ENCODE measurements at regions not wholly inside any gene's neighbourhood (a gene's known extent, or its start where the extent isn't known, plus 50 kb on each side); places are given as distances from the start of the nearest gene placed in this dataset.

GRCh38 chr2:105468582-105469042 lies 69.8 kb upstream of the FHL2 start:
- no peak overlapping the region for H3K4me3 ChIP-seq (ENCODE audit: low read depth, low read length)
- H2BK120ac ChIP-seq (ENCODE audit: insufficient read depth, low read length, poor library complexity), result no peak overlapping the region
- H3K4me2 ChIP-seq (ENCODE audit: low read length), result no peak overlapping the region
- no peak overlapping the region for H2AK5ac ChIP-seq (ENCODE audit: low read length)
- no peak overlapping the region for H3K14ac ChIP-seq (ENCODE audit: low read length)
- no peak overlapping the region for H3K18ac ChIP-seq (ENCODE audit: low read length)
- no peak overlapping the region for H4K12ac ChIP-seq (ENCODE audit: low read depth, low read length)
- no peaks in the 10 kb centered on the region for H3K36me3 ChIP-seq (ENCODE audit: control insufficient read depth in 1 of 2, insufficient read depth in 2 of 2, low read length in 2 of 2)
- H3K9ac ChIP-seq (ENCODE audit: low read length), result no peak overlapping the region
- no peaks in the 10 kb centered on the region for H3K27me3 ChIP-seq (ENCODE audit: insufficient read depth, low read length)
- no peaks in the 10 kb centered on the region for H3K79me1 ChIP-seq (ENCODE audit: low read length)
- H4K91ac ChIP-seq (ENCODE audit: low read depth, low read length), result no peak overlapping the region
- no peak overlapping the region for H3K27ac ChIP-seq (ENCODE audit: low read depth, low read length)
- H4K8ac ChIP-seq (ENCODE audit: low read depth, low read length), result no peak overlapping the region
- no peaks in the 10 kb centered on the region for H3K9me3 ChIP-seq (ENCODE audit: insufficient read depth, low read depth, low read length)
- DNase-seq, result no peak
- no peak overlapping the region for H2BK12ac ChIP-seq (ENCODE audit: low read length)
- H3K79me2 ChIP-seq (ENCODE audit: control insufficient read depth, insufficient read depth, low read length, poor library complexity), result no peaks in the 10 kb centered on the region
- H2BK5ac ChIP-seq (ENCODE audit: low read depth, low read length, poor library complexity), result no peak overlapping the region
- WGBS (ENCODE audit: extremely low coverage, insufficient coverage, insufficient read length), result no CpG with 5 or more reads among the region's 8 CpGs
- H3K4me1 ChIP-seq (ENCODE audit: control insufficient read depth in 1 of 2, insufficient read depth in 2 of 2, low read length in 2 of 2), result peaks cover 3 to 4% of the 10 kb centered on the region in 2 experiments
- H3K23ac ChIP-seq (ENCODE audit: low read length), result no peak overlapping the region
- H3K4ac ChIP-seq (ENCODE audit: low read depth, low read length), result no peak overlapping the region
- H2AFZ ChIP-seq (ENCODE audit: insufficient read depth, low read length, poor library complexity), result no peak overlapping the region

DNA sequence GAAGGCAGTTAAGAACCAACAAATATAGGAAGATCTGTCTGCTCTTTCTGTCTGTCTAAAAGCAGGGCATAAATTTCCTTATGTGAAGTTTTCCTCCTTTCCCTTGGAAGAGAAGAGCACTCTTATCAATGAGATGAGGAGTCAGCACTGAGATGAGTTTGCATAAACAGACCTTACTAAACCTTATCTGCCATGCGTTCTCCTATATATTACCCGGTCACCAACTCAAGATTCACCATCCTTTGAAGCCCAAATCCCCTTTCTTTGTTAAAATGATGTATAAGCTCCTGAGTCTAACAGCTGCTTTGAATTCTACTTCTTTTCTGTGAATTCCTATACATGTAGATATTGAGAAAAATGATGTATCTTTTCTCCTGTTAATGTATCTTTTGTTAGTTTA lies 65.5 kb upstream of the FHL2 start:
- Histone ChIP-seq H4K91ac (ENCODE audit: low read depth, low read length) (no peak overlapping the region), H4K12ac (ENCODE audit: low read depth, low read length) (no peak overlapping the region), H2BK12ac (ENCODE audit: low read length) (no peak overlapping the region), H3K79me2 (ENCODE audit: control insufficient read depth, insufficient read depth, low read length, poor library complexity) (no peaks in the 10 kb centered on the region), H3K9ac (ENCODE audit: low read length) (no peak overlapping the region), H2AK5ac (ENCODE audit: low read length) (no peak overlapping the region), H3K18ac (ENCODE audit: low read length) (no peak overlapping the region), H3K4me1 (ENCODE audit: control insufficient read depth in 1 of 2, insufficient read depth in 2 of 2, low read length in 2 of 2) (peaks cover 3 to 4% of the 10 kb centered on the region in 2 experiments), H3K27ac (ENCODE audit: low read depth, low read length) (no peak overlapping the region), H3K4me3 (ENCODE audit: low read depth, low read length) (no peak overlapping the region), H3K23ac (ENCODE audit: low read length) (no peak overlapping the region), H2BK120ac (ENCODE audit: insufficient read depth, low read length, poor library complexity) (no peak overlapping the region), H2BK5ac (ENCODE audit: low read depth, low read length, poor library complexity) (no peak overlapping the region), H4K8ac (ENCODE audit: low read depth, low read length) (no peak overlapping the region), H3K14ac (ENCODE audit: low read length) (no peak overlapping the region), H3K36me3 (ENCODE audit: control insufficient read depth in 1 of 2, insufficient read depth in 2 of 2, low read length in 2 of 2) (no peaks in the 10 kb centered on the region), H3K9me3 (ENCODE audit: insufficient read depth, low read depth, low read length) (no peaks in the 10 kb centered on the region), H3K4me2 (ENCODE audit: low read length) (no peak overlapping the region), H3K27me3 (ENCODE audit: insufficient read depth, low read length) (no peaks in the 10 kb centered on the region), H3K4ac (ENCODE audit: low read depth, low read length) (no peak overlapping the region), H2AFZ (ENCODE audit: insufficient read depth, low read length, poor library complexity) (no peak overlapping the region), H3K79me1 (ENCODE audit: low read length) (no peaks in the 10 kb centered on the region)
- no CpG with 5 or more reads among the region's 2 CpGs for WGBS (ENCODE audit: extremely low coverage, insufficient coverage, insufficient read length)
- no peak for DNase-seq

DNA sequence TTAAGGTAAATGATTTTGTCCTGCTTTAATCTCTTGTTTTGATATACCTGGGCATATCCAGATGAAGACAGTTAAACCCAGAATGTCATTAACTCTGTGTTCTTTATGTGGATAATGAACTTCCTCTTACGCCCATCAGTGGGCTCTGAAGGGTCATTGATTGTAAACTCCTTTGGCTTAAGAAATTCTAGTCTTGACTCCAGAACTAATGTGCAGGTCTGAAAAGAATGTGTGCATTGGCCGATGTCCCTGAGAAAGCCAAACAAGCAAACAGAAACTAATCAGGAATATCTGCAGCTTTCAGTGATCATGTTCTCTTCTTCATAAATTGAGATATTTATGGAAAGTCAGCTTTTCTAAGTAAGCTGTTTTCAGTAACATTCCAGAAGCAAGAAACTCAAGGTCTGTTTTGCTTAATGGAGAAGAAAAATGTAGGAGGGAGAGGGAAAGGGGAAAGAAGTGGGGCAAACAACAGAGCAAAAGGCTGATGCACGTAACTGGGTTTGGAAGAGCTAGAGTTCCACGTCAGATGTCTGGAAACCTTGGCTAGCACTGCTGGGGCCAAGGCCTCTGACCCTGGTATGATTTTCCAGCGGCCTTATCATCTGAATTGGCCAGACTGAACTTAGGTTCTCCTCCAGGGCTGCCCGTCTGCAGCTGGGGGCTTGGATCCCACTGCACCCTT lies 61.3 kb upstream of the FHL2 start:
- Histone ChIP-seq H3K4ac (ENCODE audit: low read depth, low read length) (no peak overlapping the region), H4K8ac (ENCODE audit: low read depth, low read length) (no peak overlapping the region), H3K27me3 (ENCODE audit: insufficient read depth, low read length) (no peaks in the 10 kb centered on the region), H3K23ac (ENCODE audit: low read length) (no peak overlapping the region), H4K91ac (ENCODE audit: low read depth, low read length) (no peak overlapping the region), H3K14ac (ENCODE audit: low read length) (no peak overlapping the region), H3K4me3 (ENCODE audit: low read depth, low read length) (no peak overlapping the region), H3K4me2 (ENCODE audit: low read length) (no peak overlapping the region), H3K4me1 (ENCODE audit: control insufficient read depth in 1 of 2, insufficient read depth in 2 of 2, low read length in 2 of 2) (no peaks in the 10 kb centered on the region), H3K36me3 (ENCODE audit: control insufficient read depth in 1 of 2, insufficient read depth in 2 of 2, low read length in 2 of 2) (no peaks in the 10 kb centered on the region), H3K79me2 (ENCODE audit: control insufficient read depth, insufficient read depth, low read length, poor library complexity) (no peaks in the 10 kb centered on the region), H2AFZ (ENCODE audit: insufficient read depth, low read length, poor library complexity) (no peak overlapping the region), H3K9ac (ENCODE audit: low read length) (no peak overlapping the region), H4K12ac (ENCODE audit: low read depth, low read length) (no peak overlapping the region), H2AK5ac (ENCODE audit: low read length) (no peak overlapping the region), H2BK5ac (ENCODE audit: low read depth, low read length, poor library complexity) (no peak overlapping the region), H3K18ac (ENCODE audit: low read length) (no peak overlapping the region), H3K27ac (ENCODE audit: low read depth, low read length) (no peak overlapping the region), H3K79me1 (ENCODE audit: low read length) (no peaks in the 10 kb centered on the region), H2BK12ac (ENCODE audit: low read length) (no peak overlapping the region), H2BK120ac (ENCODE audit: insufficient read depth, low read length, poor library complexity) (no peak overlapping the region), H3K9me3 (ENCODE audit: insufficient read depth, low read depth, low read length) (no peaks in the 10 kb centered on the region)
- no CpG with 5 or more reads among the region's 6 CpGs for WGBS (ENCODE audit: extremely low coverage, insufficient coverage, insufficient read length)
- no peak for DNase-seq

- no peak overlapping the region for H4K8ac ChIP-seq (ENCODE audit: low read depth, low read length)
- no peaks in the 10 kb centered on the region for H3K9me3 ChIP-seq (ENCODE audit: insufficient read depth, low read depth, low read length)
- H3K18ac ChIP-seq (ENCODE audit: low read length), result no peak overlapping the region
- H3K4ac ChIP-seq (ENCODE audit: low read depth, low read length), result no peak overlapping the region
- no peaks in the 10 kb centered on the region for H3K79me2 ChIP-seq (ENCODE audit: control insufficient read depth, insufficient read depth, low read length, poor library complexity)
- H2BK12ac ChIP-seq (ENCODE audit: low read length), result no peak overlapping the region
- no peak overlapping the region for H3K23ac ChIP-seq (ENCODE audit: low read length)
- DNase-seq, result no peak
- H2AK5ac ChIP-seq (ENCODE audit: low read length), result no peak overlapping the region
- no peak overlapping the region for H3K4me3 ChIP-seq (ENCODE audit: low read depth, low read length)
- H2AFZ ChIP-seq (ENCODE audit: insufficient read depth, low read length, poor library complexity), result no peak overlapping the region
- H3K36me3 ChIP-seq (ENCODE audit: control insufficient read depth in 1 of 2, insufficient read depth in 2 of 2, low read length in 2 of 2), result no peaks in the 10 kb centered on the region
- no peaks in the 10 kb centered on the region for H3K4me1 ChIP-seq (ENCODE audit: control insufficient read depth in 1 of 2, insufficient read depth in 2 of 2, low read length in 2 of 2)
- H2BK120ac ChIP-seq (ENCODE audit: insufficient read depth, low read length, poor library complexity), result no peak overlapping the region
- H3K27ac ChIP-seq (ENCODE audit: low read depth, low read length), result no peak overlapping the region
- WGBS (ENCODE audit: extremely low coverage, insufficient coverage, insufficient read length), result no CpG with 5 or more reads among the region's 6 CpGs
- no peaks in the 10 kb centered on the region for H3K27me3 ChIP-seq (ENCODE audit: insufficient read depth, low read length)
- H3K9ac ChIP-seq (ENCODE audit: low read length), result no peak overlapping the region
- no peak overlapping the region for H4K91ac ChIP-seq (ENCODE audit: low read depth, low read length)
- no peak overlapping the region for H2BK5ac ChIP-seq (ENCODE audit: low read depth, low read length, poor library complexity)
- no peaks in the 10 kb centered on the region for H3K79me1 ChIP-seq (ENCODE audit: low read length)
- H3K4me2 ChIP-seq (ENCODE audit: low read length), result no peak overlapping the region
- no peak overlapping the region for H3K14ac ChIP-seq (ENCODE audit: low read length)
- no peak overlapping the region for H4K12ac ChIP-seq (ENCODE audit: low read depth, low read length)
Observed at GRCh38 chr2:105458076-105458475, 59.2 kb upstream of the FHL2 start.

Data from trophoblast cell (in vitro differentiated cells and primary cell).